Dermis microvascular lymphatic vessel endothelial cell (primary cell): ENCODE measurements at regions not wholly inside any gene's neighbourhood (a gene's known extent, or its start where the extent isn't known, plus 50 kb on each side); places are given as distances from the start of the nearest gene placed in this dataset.
"Not testable (repeated sequence)": the region's sequence is repeated elsewhere in the genome, so short reads cannot be mapped to it uniquely, and the experiment has no call there.

ENCODE experiments used
- DNase-seq, 2 donors: peaks; one replicate each; pipeline versions ENCODE4 v3.0.0 to v3.0.0-alpha.2; 2010; ENCODE audit warnings: low read depth in 2 of 2

GRCh38 chr4:180350901-180351300 lies 1892.3 kb upstream of the TENM3 start:
- DNase-seq: no peak

GRCh38 chr4:180356766-180357165 lies 1886.4 kb upstream of the TENM3 start:
- DNase-seq: no peak

- DNase-seq: not testable (repeated sequence)
Measured at GRCh38 chr4:180360113-180360512, 1883.1 kb upstream of the TENM3 start.

GRCh38 chr4:180363815-180364214 lies 1879.4 kb upstream of the TENM3 start:
- DNase-seq: no peak

- no peak for DNase-seq
Measured at GRCh38 chr4:180372691-180373090, 1870.5 kb upstream of the TENM3 start.

GRCh38 chr4:180377741-180378140 lies 1865.5 kb upstream of the TENM3 start:
- no peak for DNase-seq

GRCh38 chr4:180380733-180381132 lies 1862.5 kb upstream of the TENM3 start:
- no peak for DNase-seq

GRCh38 chr4:180391613-180392012 lies 1851.6 kb upstream of the TENM3 start:
- DNase-seq: no peak

GRCh38 chr4:180394312-180394711 lies 1848.9 kb upstream of the TENM3 start:
- no peak for DNase-seq

- no peak for DNase-seq
Measured at GRCh38 chr4:180394730-180395129, 1848.5 kb upstream of the TENM3 start.

GRCh38 chr4:180398564-180398963 lies 1844.6 kb upstream of the TENM3 start:
- DNase-seq: no peak

GRCh38 chr4:180407275-180407885 lies 1835.8 kb upstream of the TENM3 start:
- no peak for DNase-seq

- no peak for DNase-seq
Measured at GRCh38 chr4:180418819-180419531, 1824.2 kb upstream of the TENM3 start.

- DNase-seq: no peak
Measured at GRCh38 chr4:180422989-180423711, 1820.1 kb upstream of the TENM3 start.

GRCh38 chr4:180423712-180424057 lies 1819.5 kb upstream of the TENM3 start:
- no peak for DNase-seq

GRCh38 chr4:180426938-180427337 lies 1816.3 kb upstream of the TENM3 start:
- DNase-seq: no peak

GRCh38 chr4:180430283-180430682 lies 1812.9 kb upstream of the TENM3 start:
- DNase-seq: no peak

- DNase-seq: no peak
Measured at GRCh38 chr4:180434131-180434895, 1808.9 kb upstream of the TENM3 start.

GRCh38 chr4:180436361-180436760 lies 1806.8 kb upstream of the TENM3 start:
- DNase-seq: no peak

- DNase-seq: no peak
Measured at GRCh38 chr4:180437601-180438000, 1805.6 kb upstream of the TENM3 start.

GRCh38 chr4:180448306-180448705 lies 1794.9 kb upstream of the TENM3 start:
- no peak for DNase-seq

GRCh38 chr4:180449395-180449956 lies 1793.7 kb upstream of the TENM3 start:
- no peak for DNase-seq
